Colonic mucosa (tissue), 4 donors: ENCODE measurements at regions not wholly inside any gene's neighbourhood (a gene's known extent, or its start where the extent isn't known, plus 50 kb on each side); places are given as distances from the start of the nearest gene placed in this dataset.

Source experiments
- DNase-seq: peaks from one replicate; pipeline ENCODE4 v3.0.0-alpha.2; 2020
- H3K27ac ChIP-seq: fragments of 200-600 bp; one replicate; pipeline ENCODE4 v1.8.0; 2021
- H3K27me3 ChIP-seq: fragments of 200-600 bp; one replicate; pipeline ENCODE4 v1.8.0; 2021
- H3K36me3 ChIP-seq: fragments of 200-600 bp; one replicate; pipeline ENCODE4 v1.8.0; 2021
- H3K4me1 ChIP-seq: fragments of 200-600 bp; one replicate; pipeline ENCODE4 v1.8.0; 2021; ENCODE audit warnings: mild to moderate bottlenecking
- H3K4me3 ChIP-seq: fragments of 200-600 bp; one replicate; pipeline ENCODE4 v1.8.0; 2021
- H3K9ac ChIP-seq, 2 donors: one replicate each; pipeline ENCODE4 v1.7.0; 2013; ENCODE audit warnings: control low read depth in 2 of 2, low read depth in 2 of 2, low read length in 2 of 2
- H3K9me3 ChIP-seq: fragments of 200-600 bp; one replicate; pipeline ENCODE4 v1.8.0; 2021
- intact Hi-C: fragments of 100-400 bp; cut with DNase I; formaldehyde crosslinking; loops from one replicate; pipeline ENCODE4 v1.14.1; 2022
- TF ChIP-seq, protein P1 (sequence below): fragments of 200-600 bp; IDR thresholded peaks from one replicate; pipeline ENCODE4 v1.8.0; 2022; ENCODE audit warnings: antibody characterized with exemption, mild to moderate bottlenecking
- donor health status: healthy.
- donor health status: DM: no; HTN: no; CAD: no.
- donor health status: DM: no; HTN: no; CAD: no.

DNA sequence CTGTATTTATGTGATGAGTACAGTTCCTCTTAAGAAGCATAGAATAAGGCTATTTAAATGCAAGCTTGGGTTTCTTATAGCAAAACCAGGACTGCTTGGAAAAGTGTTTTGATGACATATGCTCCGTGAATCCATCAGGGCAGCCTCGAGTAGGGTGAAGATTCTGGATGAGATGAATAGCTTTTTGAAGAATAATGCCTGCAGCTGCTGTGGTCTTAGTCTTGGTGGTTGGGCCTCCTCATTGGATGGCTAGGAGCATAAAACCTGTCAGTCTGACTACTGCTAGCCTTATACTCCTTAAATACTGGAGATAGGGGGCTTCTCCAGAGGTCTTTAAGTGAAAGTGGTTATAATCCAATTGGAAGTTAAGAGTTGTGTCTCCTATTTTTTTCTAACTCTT lies 704.3 kb downstream of the FGF9 start:
- intact Hi-C loops = no loop called here
- Histone ChIP-seq H3K4me1 (no peaks in the 10 kb centered on the region), H3K4me3 (no peak overlapping the region), H3K27ac (no peak overlapping the region), H3K9me3 (no peaks in the 10 kb centered on the region), H3K27me3 (no peaks in the 10 kb centered on the region), H3K36me3 (no peaks in the 10 kb centered on the region), H3K9ac (no peak overlapping the region)
- no peak for DNase-seq
- TF ChIP-seq, protein P1, sequence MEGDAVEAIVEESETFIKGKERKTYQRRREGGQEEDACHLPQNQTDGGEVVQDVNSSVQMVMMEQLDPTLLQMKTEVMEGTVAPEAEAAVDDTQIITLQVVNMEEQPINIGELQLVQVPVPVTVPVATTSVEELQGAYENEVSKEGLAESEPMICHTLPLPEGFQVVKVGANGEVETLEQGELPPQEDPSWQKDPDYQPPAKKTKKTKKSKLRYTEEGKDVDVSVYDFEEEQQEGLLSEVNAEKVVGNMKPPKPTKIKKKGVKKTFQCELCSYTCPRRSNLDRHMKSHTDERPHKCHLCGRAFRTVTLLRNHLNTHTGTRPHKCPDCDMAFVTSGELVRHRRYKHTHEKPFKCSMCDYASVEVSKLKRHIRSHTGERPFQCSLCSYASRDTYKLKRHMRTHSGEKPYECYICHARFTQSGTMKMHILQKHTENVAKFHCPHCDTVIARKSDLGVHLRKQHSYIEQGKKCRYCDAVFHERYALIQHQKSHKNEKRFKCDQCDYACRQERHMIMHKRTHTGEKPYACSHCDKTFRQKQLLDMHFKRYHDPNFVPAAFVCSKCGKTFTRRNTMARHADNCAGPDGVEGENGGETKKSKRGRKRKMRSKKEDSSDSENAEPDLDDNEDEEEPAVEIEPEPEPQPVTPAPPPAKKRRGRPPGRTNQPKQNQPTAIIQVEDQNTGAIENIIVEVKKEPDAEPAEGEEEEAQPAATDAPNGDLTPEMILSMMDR = no peak

DNA sequence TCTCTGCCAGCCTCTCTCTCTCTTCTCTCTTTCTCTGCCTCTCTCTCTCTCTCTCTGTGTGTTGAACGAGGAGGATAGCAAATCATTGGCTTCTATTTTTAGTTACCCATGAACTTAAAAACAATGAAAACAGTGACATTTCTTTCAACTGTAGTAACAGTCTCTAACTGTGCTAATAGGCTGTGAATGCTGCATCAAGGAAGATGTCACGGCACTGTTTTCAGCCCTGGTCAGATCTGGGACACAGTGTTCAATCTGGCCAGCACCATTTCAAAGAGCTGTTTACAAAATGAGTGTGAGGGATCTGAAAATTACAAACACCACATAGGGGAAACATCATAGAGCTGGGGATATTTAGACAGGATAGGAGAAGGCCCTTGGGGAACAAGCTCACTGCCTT lies 717.0 kb downstream of the FGF9 start:
- Histone ChIP-seq H3K36me3 (no peaks in the 10 kb centered on the region), H3K9ac (no peak overlapping the region), H3K4me3 (no peak overlapping the region), H3K27ac (no peak overlapping the region), H3K4me1 (no peaks in the 10 kb centered on the region), H3K27me3 (no peaks in the 10 kb centered on the region), H3K9me3 (no peaks in the 10 kb centered on the region)
- DNase-seq = no peak
- intact Hi-C loops = no loop called here
- TF ChIP-seq, protein P1 = no peak

DNA sequence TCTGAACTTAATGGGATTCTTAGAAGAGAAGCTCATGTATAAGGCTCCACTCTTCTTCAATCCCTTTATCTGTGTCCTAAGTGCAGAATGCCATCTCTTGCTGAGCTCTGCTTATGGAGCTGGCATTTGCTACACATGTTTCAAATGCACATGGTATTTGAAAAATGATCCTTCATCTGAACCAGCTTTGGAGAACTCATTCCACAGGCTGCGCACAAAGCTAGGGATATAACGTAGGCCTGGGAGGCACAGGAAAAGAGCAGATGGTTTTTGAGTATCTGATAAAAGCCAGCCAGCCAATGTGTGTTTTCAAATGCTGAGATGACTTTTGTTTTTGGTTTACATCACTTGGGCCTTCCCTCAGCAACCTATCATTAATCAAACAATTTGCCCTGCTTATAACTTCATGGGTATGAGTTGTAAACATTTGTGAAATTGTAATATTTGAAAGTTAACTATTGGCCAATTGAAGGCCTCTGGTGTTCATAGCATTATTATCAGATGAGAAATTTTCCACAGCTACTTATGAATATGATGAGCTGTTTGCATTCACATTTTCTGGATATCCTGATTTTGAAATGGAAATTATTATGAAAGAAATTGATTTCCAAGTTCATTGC lies 729.0 kb downstream of the FGF9 start:
- Histone ChIP-seq H3K4me1 (no peaks in the 10 kb centered on the region), H3K9ac (no peak overlapping the region), H3K27me3 (no peaks in the 10 kb centered on the region), H3K4me3 (no peak overlapping the region), H3K9me3 (no peaks in the 10 kb centered on the region), H3K27ac (no peak overlapping the region), H3K36me3 (no peaks in the 10 kb centered on the region)
- no peak for DNase-seq
- TF ChIP-seq, protein P1 = no peak
- intact Hi-C loops = no loop called here

DNA sequence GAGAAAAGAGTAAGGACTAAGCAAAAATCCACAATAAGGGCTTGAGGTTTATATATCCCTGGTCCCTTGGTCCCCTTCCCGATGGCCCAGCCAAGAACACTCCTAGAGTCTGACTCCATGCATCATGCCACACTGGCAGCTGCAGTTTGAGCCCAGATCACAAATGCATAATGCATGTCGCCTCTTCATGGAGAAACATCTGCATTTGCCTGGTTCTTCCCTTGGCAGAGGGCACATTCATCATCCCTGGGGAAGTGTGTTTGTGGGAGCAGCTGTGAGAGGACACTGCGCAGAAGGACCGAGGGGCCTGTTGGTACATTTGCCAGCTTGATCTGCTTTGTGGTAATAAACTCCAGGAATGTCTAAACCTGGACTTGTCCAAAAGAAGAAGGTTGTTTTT lies 731.8 kb downstream of the FGF9 start:
- TF ChIP-seq, protein P1 = no peak
- H3K27me3 ChIP-seq = no peaks in the 10 kb centered on the region
- H3K27ac ChIP-seq = no peak overlapping the region
- H3K9ac ChIP-seq = no peak overlapping the region
- H3K36me3 ChIP-seq = no peaks in the 10 kb centered on the region
- H3K4me3 ChIP-seq = no peak overlapping the region
- DNase-seq = no peak
- intact Hi-C loops = no loop called here
- H3K9me3 ChIP-seq = no peaks in the 10 kb centered on the region
- no peaks in the 10 kb centered on the region for H3K4me1 ChIP-seq

DNA sequence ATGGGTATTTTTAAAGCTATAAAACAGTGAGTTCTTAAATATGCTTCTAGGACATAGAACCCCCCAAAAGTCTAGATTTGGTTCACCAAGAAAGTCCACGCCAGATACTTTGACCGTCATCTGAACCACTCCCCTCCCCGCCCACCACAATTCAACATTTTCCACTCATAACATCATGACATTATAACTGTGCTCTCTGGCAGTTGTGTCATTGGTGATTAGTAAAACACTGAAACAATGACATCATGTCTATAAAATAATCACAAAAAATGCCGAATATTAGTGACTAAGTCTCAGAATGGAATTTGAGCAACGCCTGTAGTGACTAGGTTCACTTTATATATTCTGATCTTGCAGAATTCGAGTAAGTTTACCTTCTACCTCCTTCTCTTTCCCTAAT lies 732.3 kb downstream of the FGF9 start:
- Histone ChIP-seq H3K4me1 (no peaks in the 10 kb centered on the region), H3K9ac (no peak overlapping the region), H3K4me3 (no peak overlapping the region), H3K9me3 (no peaks in the 10 kb centered on the region), H3K27me3 (no peaks in the 10 kb centered on the region), H3K27ac (no peak overlapping the region), H3K36me3 (no peaks in the 10 kb centered on the region)
- DNase-seq = no peak
- TF ChIP-seq, protein P1 = no peak
- intact Hi-C loops = no loop called here
